Ascending aorta (tissue), 2 donors: ENCODE measurements at regions not wholly inside any gene's neighbourhood (a gene's known extent, or its start where the extent isn't known, plus 50 kb on each side); places are given as distances from the start of the nearest gene placed in this dataset.

Experiments used
- DNase-seq, 2 donors: peaks; one replicate each; pipeline ENCODE4 v3.0.0-alpha.2; 2019; ENCODE audit warnings: low spot score in 2 of 2
- H3K27ac ChIP-seq, 2 donors: fragments of 200-600 bp; sonication (generic); one replicate each; pipeline ENCODE4 v1.5.1; 2016 to 2017; ENCODE audit warnings: mild to moderate bottlenecking in 1 of 2
- H3K27me3 ChIP-seq: fragments of 200-600 bp; sonication (generic); one replicate; pipeline ENCODE4 v1.5.1; 2017
- H3K36me3 ChIP-seq, 2 donors: fragments of 200-600 bp; sonication (generic); one replicate each; pipeline ENCODE4 v1.5.1; 2016
- H3K4me1 ChIP-seq, 2 donors: fragments of 200-600 bp; sonication (generic); one replicate each; pipeline ENCODE4 v1.5.1; 2016 to 2017; ENCODE audit warnings: mild to moderate bottlenecking in 1 of 2
- H3K4me3 ChIP-seq, 2 donors: fragments of 200-600 bp; sonication (generic); one replicate each; pipeline ENCODE4 v1.5.1; 2016 to 2017; ENCODE audit warnings: mild to moderate bottlenecking in 1 of 2
- H3K9me3 ChIP-seq, 2 donors: fragments of 200-600 bp; sonication (generic); one replicate each; pipeline ENCODE4 v1.5.1; 2016
- CTCF ChIP-seq, 3 experiments: fragments of 200-600 bp in 2 of 3; fragments of 450-650 bp in 1 of 3; sonication (generic) in 2 of 3; IDR thresholded peaks; one replicate each; pipeline ENCODE4 v1.5.1; 2016 to 2019; ENCODE audit warnings: antibody characterized with exemption in 3 of 3, mild to moderate bottlenecking in 1 of 3, moderate library complexity in 1 of 3
- intact Hi-C: fragments of 100-400 bp; cut with DNase I; formaldehyde crosslinking; loops from one replicate; pipeline ENCODE4 v1.15.1; 2023

GRCh38 chr2:8365331-8365910 is 316.4 kb upstream of the ID2 start:
- H3K4me3 ChIP-seq, result no peak overlapping the region
- intact Hi-C loops, result no loop called here

GRCh38 chr2:8367833-8368232 is 314.0 kb upstream of the ID2 start:
- no peak overlapping the region for H3K4me3 ChIP-seq
- H3K27ac ChIP-seq, result no peak overlapping the region
- H3K4me1 ChIP-seq, result no peaks in the 10 kb centered on the region
- intact Hi-C loops, result no loop called here
- no peaks in the 10 kb centered on the region for H3K9me3 ChIP-seq
- no peaks in the 10 kb centered on the region for H3K36me3 ChIP-seq
- no peak for DNase-seq
- no peaks in the 10 kb centered on the region for H3K27me3 ChIP-seq
- TF ChIP-seq CTCF (IDR thresholded peaks at IDR 0.05), result no peak

More at GRCh38 chr2:8365331-8365910, 316.4 kb upstream of the ID2 start:
- DNase-seq, result no peak
- no peak for TF ChIP-seq CTCF (IDR thresholded peaks at IDR 0.05)
- no peaks in the 10 kb centered on the region for H3K36me3 ChIP-seq
- no peaks in the 10 kb centered on the region for H3K27me3 ChIP-seq
- no peak overlapping the region for H3K27ac ChIP-seq
- H3K4me1 ChIP-seq, result no peaks in the 10 kb centered on the region
- H3K9me3 ChIP-seq, result no peaks in the 10 kb centered on the region

- H3K9me3 ChIP-seq, result no peaks in the 10 kb centered on the region
- H3K4me3 ChIP-seq, result no peak overlapping the region
- no peak overlapping the region for H3K27ac ChIP-seq
- no peaks in the 10 kb centered on the region for H3K27me3 ChIP-seq
- TF ChIP-seq CTCF (IDR thresholded peaks at IDR 0.05), result no peak
- H3K36me3 ChIP-seq, result no peaks in the 10 kb centered on the region
- no peaks in the 10 kb centered on the region for H3K4me1 ChIP-seq
- DNase-seq, result no peak
- intact Hi-C loops, result no loop called here
These were observed 313.4 kb upstream of the ID2 start for GRCh38 chr2:8368463-8368862.

GRCh38 chr2:8369522-8369921 is 312.3 kb upstream of the ID2 start:
- no peaks in the 10 kb centered on the region for H3K27me3 ChIP-seq
- H3K4me1 ChIP-seq, result no peaks in the 10 kb centered on the region
- H3K9me3 ChIP-seq, result no peaks in the 10 kb centered on the region
- no peak overlapping the region for H3K4me3 ChIP-seq
- TF ChIP-seq CTCF (IDR thresholded peaks at IDR 0.05), result no peak
- H3K36me3 ChIP-seq, result no peaks in the 10 kb centered on the region
- intact Hi-C loops, result no loop called here
- no peak for DNase-seq
- H3K27ac ChIP-seq, result no peak overlapping the region

- intact Hi-C loops, result no loop called here
- DNase-seq, result no peak
- Histone ChIP-seq H3K27ac (no peak overlapping the region), H3K27me3 (no peaks in the 10 kb centered on the region), H3K4me1 (no peaks in the 10 kb centered on the region), H3K9me3 (no peaks in the 10 kb centered on the region), H3K36me3 (no peaks in the 10 kb centered on the region), H3K4me3 (no peak overlapping the region)
- no peak for TF ChIP-seq CTCF (IDR thresholded peaks at IDR 0.05)
These were observed 311.5 kb upstream of the ID2 start for GRCh38 chr2:8370258-8370802.

GRCh38 chr2:8371653-8372052 is 310.2 kb upstream of the ID2 start:
- no peak overlapping the region for H3K27ac ChIP-seq
- no peak overlapping the region for H3K4me3 ChIP-seq
- no peak for DNase-seq
- no peaks in the 10 kb centered on the region for H3K36me3 ChIP-seq
- H3K27me3 ChIP-seq, result no peaks in the 10 kb centered on the region
- TF ChIP-seq CTCF (IDR thresholded peaks at IDR 0.05), result no peak
- H3K4me1 ChIP-seq, result no peaks in the 10 kb centered on the region
- H3K9me3 ChIP-seq, result no peaks in the 10 kb centered on the region
- intact Hi-C loops, result no loop called here
